NB4 (cell line): ENCODE measurements at regions not wholly inside any gene's neighbourhood (a gene's known extent, or its start where the extent isn't known, plus 50 kb on each side); places are given as distances from the start of the nearest gene placed in this dataset.

Source experiments
- POLR2A ChIP-seq: IDR thresholded peaks from 2 replicates; pipeline ENCODE4 v1.6.1; 2011; ENCODE audit warnings: mild to moderate bottlenecking; ENCODE audit not compliant: insufficient read length; ENCODE audit errors: extremely low read depth
- TF ChIP-seq, protein P1 (sequence below): IDR thresholded peaks from one replicate; pipeline ENCODE4 v1.5.1; 2012; ENCODE audit warnings: low read depth, low read length

- TF ChIP-seq, protein P1, sequence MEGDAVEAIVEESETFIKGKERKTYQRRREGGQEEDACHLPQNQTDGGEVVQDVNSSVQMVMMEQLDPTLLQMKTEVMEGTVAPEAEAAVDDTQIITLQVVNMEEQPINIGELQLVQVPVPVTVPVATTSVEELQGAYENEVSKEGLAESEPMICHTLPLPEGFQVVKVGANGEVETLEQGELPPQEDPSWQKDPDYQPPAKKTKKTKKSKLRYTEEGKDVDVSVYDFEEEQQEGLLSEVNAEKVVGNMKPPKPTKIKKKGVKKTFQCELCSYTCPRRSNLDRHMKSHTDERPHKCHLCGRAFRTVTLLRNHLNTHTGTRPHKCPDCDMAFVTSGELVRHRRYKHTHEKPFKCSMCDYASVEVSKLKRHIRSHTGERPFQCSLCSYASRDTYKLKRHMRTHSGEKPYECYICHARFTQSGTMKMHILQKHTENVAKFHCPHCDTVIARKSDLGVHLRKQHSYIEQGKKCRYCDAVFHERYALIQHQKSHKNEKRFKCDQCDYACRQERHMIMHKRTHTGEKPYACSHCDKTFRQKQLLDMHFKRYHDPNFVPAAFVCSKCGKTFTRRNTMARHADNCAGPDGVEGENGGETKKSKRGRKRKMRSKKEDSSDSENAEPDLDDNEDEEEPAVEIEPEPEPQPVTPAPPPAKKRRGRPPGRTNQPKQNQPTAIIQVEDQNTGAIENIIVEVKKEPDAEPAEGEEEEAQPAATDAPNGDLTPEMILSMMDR, result no peak
- TF ChIP-seq POLR2A, result no peak
These were observed 117.9 kb upstream of the AGR3 start for GRCh38 chr7:16999541-17000267.
